ENCODE measurements at regions not wholly inside any gene's neighbourhood (a gene's known extent, or its start where the extent isn't known, plus 50 kb on each side); places are given as distances from the start of the nearest gene placed in this dataset.
"Not testable (repeated sequence)": the region's sequence is repeated elsewhere in the genome, so short reads cannot be mapped to it uniquely, and the experiment has no call there.

GRCh38 chr18:41865796-41866195 lies 89.2 kb upstream of the PIK3C3 start:
- TF ChIP-seq POLR2A, CTCF (IDR thresholded peaks at IDR 0.05): not testable (repeated sequence)
